HG02852 (cell line): ENCODE measurements at regions not wholly inside any gene's neighbourhood (a gene's known extent, or its start where the extent isn't known, plus 50 kb on each side); places are given as distances from the start of the nearest gene placed in this dataset.
"Not testable (repeated sequence)": the region's sequence is repeated elsewhere in the genome, so short reads cannot be mapped to it uniquely, and the experiment has no call there.

Experiments used
- ATAC-seq: cut with Tn5 transposase; IDR thresholded peaks from one replicate; pipeline ENCODE4 v1.9.1; 2021; ENCODE audit warnings: mild to moderate bottlenecking, moderate library complexity; ENCODE audit not compliant: unreplicated experiment

DNA sequence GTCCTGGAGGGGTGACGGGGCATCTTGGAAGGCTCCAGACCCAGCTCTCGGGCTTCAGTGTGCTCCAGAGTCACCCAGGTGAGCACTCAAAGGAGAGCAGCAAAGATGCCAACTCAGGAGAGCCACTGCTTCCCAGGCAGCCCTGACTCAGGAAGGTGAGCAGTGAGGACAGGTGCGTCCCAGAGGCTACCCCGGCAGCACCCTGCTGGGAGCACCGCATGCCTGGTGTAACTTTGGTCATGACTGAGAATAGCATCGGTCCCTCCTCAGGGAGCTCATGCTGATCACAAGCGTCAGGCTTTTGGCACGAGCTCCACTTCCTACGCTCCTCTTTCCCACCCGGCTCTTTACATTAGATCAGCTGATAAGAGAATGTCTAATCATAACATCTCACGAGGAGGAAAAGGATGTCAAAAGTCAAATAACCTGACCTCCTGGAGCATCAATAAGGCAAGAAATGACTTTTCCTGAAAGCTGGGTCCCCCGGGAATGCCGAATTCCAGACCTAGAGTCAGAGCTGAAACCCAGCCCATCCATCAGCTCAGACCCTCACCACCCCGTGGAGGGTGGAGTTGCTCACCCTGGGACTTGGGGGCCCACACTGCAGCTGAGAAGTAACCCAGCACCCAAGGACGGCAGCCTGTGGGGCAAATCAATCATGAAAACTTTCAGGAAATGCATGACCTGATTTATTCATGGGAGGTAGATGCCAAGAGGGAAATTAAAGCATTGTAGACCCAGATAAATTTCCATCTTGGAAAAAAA is 248.8 kb downstream of the ACKR3 start:
- ATAC-seq, result no peak

DNA sequence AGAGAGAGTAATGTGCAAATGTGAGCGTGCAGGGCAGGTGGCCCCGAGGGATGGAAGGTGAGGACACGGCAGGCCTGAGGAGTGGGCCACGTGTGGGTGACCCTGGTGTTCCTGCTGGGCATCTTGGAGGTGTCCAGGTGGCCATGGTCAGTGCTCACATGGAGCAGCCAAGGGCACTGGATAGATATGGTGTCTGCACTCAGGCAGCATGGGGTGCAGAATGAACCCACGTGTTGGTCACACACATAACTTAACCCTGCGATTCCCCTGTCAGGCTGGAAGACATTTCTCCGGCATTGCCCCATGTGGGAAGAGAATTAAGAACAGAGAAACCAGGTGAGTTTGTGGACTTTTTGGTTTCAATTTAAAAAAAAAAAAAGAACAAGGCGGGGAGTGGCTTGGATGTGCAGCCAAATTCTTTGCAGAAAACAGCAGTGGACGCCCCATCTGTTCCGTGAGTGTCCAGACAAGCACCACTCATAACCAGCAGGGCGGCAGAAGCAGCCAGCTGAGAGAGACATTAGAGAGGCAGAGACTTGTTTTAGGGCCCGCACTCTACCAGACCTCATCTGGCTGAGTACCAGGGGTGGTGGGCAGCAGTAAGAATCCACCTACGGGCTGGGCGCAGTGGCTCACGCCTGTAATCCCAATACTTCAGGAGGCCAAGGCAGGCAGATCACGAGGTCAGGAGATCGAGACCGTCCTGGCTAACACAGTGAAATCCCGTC is 249.8 kb downstream of the ACKR3 start:
- ATAC-seq, result no peak

DNA sequence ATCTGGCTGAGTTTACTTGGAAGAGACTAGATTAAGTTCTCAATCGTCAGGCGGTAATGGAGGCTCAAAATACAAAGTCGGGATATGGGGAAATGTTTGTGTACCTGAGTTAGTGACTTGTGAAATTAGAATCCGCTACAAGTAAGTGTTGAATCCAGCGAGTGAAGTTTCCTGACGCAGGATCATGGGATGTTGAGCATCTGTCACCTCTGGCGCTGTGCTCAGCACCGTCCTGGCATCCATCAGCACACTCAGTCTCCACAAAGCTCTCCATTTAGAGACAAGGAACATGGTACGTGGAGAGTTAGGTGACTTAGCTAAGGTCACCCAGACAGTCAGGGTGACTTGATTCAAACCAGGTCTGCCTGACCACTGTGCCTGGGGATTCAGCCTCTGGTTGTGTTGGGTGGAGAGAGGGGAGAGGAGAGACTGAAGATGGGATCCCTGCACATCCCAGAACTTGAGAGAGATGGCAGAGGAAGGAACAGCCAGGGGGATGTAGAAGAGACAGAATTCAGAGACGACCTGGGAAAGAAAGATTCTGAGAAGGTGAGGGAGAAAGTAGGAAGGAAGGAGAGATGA is 251.2 kb downstream of the ACKR3 start:
- ATAC-seq, result no peak

DNA sequence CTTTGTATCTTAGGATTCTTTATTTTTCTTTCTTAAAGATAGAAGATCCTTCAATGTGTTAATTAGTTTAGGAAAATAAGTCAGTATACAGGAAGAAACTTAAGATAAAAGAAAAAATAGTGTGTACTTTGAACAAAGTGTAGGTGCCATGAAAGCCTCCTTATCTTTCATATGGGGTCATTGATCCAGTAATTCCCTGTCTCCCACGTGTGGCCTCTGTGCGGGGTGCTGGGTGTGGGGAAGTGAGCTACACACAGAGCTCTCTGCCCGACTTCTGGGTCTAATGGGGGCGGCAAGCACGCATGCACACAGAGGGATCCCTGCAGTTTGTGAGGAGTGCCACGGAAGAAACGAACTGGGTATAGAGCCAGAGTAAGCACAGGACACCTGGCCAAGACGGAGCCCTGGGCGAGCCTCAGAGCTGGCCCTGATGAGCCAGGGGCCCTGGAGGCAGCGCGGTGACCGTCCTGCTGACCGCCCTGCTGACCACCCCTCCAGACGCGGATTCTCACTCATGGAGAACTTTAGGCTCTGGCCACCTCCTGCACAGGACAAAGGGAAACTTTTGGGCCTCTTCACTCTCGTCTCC is 253.5 kb downstream of the ACKR3 start:
- ATAC-seq, result no peak

DNA sequence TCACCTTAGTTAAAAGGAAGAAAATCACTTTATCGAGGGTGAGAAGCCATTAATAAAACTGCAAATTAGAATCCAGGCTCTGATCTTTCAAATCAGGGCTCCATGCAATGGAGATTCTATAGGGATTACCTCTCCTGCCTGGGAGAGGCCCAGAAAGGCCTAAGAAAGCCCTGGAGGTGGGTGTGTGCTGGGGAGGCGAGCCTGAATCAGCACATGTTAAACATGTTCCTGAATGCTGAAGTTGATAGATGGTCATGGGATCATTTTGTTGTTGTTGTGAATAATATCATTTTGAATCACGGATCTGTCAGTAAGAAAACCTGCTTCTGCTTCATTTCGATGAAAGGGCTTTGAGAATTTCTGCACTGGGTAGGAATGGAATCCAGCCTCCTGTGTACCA is 254.3 kb downstream of the ACKR3 start:
- no peak for ATAC-seq

DNA sequence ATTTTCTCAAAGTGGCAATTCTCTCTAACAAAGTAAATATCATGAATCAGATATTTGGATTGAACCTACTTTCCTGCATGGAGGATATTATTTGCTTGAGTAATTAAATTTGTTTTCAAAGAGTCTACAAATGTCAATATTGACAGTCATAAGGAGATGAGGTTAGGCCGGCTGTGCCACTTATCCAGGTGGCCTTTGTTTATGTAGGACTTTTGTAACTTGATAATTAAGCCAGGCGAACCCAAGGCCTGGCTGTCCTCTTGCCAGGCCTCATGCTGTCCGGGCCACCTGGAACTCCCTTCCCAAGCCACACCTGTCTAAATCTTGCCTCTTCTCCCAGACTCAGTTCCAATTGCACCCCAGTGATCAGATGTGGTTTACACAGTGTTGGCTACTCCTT is 255.2 kb downstream of the ACKR3 start:
- ATAC-seq, result no peak

DNA sequence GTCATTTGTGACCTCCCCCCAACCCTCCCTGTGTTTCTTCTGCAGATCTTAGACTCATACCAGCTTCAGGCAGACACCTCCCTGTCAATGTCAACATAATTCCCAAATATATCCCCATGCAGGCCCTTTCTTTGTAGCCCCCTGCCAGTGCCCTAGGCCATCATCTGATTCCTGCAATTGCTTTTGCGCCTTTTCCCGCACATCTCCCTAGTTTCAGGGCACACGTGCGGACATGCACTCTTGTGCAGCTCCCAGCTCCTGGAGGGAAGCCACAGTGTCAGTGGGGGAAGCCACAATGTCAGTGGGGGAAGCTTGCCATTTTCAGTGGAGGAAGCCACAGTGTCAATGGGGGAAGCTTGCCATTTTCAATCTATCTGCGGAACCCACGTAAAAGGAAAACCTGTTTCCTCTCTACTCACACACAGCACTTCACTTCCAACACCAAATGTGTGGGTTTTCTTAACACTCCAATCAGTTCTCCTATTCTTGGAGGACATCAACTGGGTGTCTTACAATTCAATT is 256.4 kb downstream of the ACKR3 start:
- ATAC-seq, result no peak

DNA sequence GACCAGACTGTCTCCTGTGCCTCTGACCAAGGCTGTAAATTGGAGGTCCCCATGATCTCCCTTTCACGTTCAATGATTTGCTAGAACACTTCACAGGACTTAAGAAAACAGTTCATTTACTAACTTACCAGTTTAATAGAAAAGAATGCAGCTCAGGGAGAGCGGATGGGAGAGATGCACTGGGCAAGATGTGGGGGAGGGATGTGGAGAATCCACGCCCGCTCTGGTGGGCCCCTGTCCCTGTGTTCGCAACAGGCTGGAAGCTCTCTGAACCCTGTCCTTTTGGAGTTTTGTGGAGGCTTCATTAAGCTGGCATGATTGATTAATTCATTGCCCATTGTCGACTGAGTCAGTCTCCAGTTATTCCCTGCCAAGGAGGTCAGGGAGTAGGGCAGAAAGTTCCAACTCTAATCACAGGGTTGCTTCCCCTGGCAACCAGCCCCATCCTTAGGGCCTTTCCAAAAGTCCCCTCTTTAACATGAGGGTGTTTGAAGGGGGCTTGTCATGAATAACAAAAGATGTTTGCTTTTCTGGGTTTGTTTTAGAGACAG is 257.1 kb downstream of the ACKR3 start:
- no peak for ATAC-seq

DNA sequence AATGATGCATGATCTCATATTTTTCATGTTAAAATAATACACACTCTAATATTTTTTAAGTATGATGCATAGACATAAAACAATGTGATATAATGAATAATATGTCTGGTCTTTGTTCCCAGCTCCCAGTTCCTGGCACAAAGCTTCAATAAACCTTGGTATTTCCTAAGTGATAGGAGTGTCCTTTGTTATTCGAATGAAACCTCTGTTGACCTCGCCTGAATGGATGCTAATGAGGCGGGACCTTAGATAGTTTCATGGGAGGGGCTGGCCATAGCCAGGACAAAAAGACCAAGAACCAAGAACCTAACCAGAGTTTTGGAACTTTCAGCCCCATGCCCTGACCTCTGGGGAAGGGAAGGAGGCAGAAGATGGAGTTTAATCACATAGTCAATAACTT is 257.7 kb upstream of the COPS8 start:
- no peak for ATAC-seq

DNA sequence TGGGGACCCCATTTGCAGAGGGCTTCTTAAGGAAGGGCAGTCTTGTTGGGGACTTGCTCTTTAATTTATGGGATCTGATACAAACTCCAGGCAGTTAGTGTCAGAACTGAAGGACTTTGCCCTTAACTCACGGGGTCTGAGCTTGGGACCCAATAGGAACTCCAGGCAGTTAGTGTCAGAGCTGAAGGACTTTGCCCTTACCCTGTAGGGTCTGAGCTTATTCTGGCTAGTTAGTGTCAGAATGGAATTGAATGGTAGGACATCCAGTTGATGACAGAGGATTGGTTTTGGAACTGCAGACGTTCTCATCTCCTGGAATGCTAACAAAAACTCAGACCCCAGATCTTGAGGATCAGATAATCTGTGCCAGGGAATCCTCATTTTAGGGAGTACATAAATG is 256.9 kb upstream of the COPS8 start:
- no peak for ATAC-seq

DNA sequence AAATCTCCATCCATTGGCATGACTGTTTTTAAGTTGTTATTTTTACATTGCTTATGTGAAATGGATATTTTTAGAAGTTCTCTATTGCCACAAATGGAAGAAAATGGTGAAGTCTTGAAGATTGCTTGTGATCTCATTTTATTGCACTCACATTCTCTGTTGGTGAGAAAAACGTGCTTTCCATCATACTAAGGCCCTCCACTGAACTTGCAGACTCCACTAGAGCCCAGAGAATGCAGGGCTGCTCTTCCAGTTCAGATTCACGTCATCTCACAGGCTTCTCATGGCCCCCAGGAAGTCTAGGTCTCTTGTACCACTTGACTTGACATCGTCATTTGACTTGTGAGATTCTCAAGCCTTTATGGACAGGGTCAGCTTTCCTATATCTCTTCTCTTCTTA is 254.8 kb upstream of the COPS8 start:
- ATAC-seq, result no peak

DNA sequence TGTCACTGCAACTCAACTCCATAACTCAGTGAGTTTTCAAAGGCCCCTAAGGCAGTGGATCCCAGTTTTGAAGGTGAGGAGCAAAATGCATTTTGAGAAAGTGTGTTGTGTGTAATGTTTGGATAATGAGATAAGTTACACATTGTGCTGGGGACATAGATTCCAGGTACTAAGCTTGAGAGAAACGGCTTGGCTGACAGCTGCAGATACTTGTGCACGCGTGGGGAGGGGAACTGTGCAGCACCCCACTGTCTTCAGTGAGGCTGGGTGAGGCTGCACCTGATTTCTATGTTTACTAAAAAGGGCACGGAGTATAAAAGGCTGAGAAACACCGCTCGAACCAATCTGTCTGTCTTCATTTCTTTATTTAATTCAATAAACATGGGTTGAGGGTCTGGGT is 254.0 kb upstream of the COPS8 start:
- no peak for ATAC-seq

DNA sequence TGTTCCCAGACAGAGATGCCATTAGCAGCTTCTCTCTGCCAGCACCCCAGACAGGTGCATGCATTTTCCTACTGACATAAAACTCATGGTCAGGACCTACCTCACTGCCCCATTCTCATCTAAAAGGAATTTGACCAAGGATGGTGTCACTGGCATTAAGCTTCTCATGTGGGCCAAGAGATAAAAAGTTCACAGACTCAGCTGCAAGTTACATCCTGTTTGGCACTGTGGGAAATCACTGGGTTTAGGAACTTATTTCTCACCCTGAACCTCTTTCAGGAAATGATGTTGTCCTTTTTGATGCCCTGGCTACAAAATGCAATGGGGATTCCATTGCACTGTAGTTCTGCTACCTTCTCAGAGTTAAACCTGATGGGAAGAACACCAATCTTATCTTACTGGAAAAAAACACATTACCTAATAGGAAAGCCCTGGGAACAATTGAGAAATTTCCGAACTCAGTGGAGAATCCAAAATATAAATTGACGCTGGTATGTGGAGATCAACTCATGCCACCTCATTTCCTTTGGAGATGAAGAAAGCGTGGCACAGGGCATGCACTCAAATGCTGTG is 252.1 kb upstream of the COPS8 start:
- ATAC-seq, result no peak

DNA sequence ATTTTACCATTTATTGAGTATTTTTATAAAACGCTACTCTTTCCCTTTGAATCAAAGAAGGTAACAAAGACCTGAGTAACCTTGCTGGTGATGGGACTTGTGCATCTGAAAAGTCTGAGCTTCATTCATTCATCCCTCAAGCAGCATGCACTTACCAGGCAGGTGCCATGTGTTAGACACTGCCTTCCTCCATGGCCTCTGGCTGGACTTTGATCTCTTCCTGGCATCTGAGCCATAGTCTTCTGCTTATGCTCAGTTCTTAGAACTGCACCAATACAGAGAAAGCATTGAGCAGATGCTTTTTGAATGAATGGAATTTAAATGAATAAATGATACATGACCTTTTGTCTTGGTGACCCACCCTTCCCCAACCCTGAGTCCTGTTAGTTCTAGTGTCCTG is 251.4 kb upstream of the COPS8 start:
- no peak for ATAC-seq

DNA sequence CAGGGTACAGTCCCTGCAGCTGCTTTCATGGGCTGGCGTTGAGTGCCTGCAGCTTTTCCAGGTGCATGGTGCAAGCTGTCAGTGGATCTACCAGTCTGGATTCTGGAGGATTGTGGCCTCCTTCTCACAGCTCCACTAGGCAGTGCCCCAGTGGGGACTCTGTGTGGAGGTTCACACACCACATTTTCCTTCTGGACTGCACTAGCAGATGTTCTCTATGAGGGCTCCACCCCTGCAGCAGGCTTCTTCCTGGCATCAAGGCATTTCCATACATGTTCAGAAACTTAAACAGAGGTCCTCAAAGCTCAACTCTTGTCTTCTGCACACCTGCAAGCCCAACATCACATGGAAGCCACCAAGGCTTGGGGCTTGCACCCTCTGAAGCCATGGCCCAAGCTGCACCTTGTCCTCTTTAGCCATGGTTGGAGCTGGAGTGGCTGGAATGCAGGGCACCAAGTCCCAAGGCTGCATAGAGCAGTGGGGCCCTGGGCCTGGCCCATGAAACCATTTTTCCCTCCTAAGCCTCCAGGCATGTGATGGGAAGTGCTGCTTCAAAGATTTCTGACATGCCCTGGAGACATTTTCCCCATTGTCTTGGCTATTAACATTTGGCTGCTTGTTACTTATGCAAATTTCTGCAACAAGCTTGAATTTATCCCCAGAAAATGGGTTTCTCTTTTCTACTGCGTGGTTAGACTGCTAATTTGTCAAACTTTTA is 250.2 kb upstream of the COPS8 start:
- ATAC-seq, result no peak

DNA sequence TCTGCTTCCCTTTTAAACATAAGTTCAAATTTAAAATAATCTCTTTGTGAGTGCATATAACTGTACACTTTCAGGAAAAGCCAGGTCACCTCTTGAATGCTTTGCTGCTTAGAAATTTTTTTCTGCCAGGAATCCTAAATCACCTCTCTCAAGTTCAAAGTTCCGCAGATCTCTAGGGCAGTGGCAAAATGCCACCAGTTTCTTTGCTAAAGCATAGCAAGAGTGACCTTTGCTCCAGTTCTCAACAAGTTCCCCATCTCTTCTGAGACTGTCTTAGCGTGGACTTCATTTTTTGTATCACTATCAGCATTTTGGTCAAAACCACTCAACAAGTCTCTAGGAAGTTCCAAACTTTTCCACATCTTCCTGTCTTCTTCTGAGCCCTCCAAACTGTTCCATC is 249.7 kb upstream of the COPS8 start:
- not testable (repeated sequence) for ATAC-seq

DNA sequence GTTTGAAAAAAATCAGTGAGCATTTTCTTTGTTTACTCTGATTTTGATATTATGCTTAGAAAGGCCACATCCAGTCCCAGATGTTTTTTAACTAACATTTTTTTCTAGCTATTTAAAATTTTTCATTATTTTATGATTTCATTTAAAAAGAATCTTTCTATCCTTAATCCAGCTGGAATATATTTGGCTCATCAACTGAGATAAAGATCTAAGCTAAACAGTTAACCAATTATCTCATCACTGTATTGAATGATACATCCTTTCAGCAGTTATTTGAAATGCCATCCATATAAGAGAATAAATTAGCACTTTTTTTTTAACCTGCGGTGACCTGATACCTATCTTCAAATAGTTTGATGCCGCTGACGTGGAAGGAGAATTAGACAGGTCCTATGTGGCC is 245.5 kb upstream of the COPS8 start:
- no peak for ATAC-seq

DNA sequence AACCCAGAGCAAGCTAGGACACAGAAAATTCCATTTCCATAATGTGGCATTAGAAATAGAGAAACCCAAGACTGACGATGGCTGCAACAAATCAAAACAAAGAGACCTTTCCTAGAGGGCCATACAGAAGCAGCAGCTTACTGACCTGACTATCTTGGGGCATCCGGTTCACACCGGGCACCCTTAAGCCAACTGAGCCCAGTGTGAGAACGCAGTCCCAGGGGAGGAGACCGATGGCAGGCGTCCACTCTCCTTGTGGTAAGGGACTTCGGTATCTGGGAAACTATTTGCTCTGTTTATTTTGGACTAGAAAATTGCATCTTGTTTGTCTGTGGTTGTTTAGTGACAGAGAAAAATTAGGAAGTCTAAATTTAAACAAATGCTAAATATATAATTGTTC is 244.8 kb upstream of the COPS8 start:
- no peak for ATAC-seq

DNA sequence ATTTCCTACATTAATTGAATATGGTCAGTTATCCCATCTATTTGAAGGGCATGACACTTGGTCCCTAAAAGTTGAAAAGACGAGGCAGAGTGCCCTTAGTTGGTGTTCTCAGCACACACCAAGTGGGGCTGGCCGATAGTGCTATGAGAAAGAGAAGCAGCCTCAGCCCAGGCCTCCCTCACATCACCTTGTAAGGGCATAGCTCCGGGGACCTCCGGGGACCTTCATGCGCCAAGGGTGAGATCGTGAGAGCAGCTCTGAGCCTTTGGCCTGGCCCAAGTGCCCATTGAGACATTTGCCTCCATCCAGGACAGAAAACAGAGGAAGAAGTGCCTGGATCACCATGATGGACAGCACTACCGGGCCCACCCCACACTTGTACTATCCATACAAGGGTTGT is 244.3 kb upstream of the COPS8 start:
- no peak for ATAC-seq
